ENCODE measurements at regions not wholly inside any gene's neighbourhood (a gene's known extent, or its start where the extent isn't known, plus 50 kb on each side); places are given as distances from the start of the nearest gene placed in this dataset.

DNA sequence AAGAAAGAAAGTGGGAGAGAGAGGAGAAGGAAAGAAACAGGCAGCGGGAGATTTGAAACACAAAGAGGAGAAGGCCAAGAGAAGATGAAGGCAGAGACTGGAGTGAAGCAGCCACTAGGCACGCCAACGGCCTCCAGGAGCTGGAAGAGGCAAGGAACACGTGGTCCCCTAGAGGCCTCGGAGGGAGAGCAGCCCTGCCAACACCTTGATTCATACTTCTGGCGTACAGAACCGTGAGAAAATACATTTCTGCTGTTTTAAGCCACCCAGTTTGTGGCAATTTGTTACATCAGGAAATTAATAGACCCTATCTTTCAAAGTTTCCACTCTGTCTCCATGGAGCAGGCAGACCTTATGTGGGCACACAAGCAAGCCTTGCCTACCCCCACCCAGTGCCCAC lies 133.4 kb downstream of the ACTL7B start:
- no peaks in the 10 kb centered on the region for H3K36me3 Mint-ChIP-seq (ENCODE audit: insufficient read depth, unreplicated experiment)
- H3K4me1 Mint-ChIP-seq (ENCODE audit: low read depth, unreplicated experiment) = no peaks in the 10 kb centered on the region
- CTCF ChIA-PET = no interaction called here
- no peak overlapping the region for H3K4me3 Mint-ChIP-seq (ENCODE audit: unreplicated experiment)
- peaks cover 7% of the 10 kb centered on the region for H3K9me3 Mint-ChIP-seq (ENCODE audit: unreplicated experiment)
- BruUV-seq (replicated peaks) = no TSS peak
- peaks cover 3% of the 10 kb centered on the region for H3K27me3 Mint-ChIP-seq (ENCODE audit: insufficient read depth, unreplicated experiment)
- Histone ChIP-seq H3K9me3 (no peaks in the 10 kb centered on the region), H3K36me3 (ENCODE audit: control insufficient read depth, insufficient read depth, low read length) (no peaks in the 10 kb centered on the region), H3K4me1 (no peaks in the 10 kb centered on the region), H3K4me3 (ENCODE audit: low read depth, low read length) (no peak overlapping the region), H3K27me3 (replicated peaks; ENCODE audit: control insufficient read depth, insufficient read depth, low read length) (no peaks in the 10 kb centered on the region)
- no peak for DNase-seq
- TF ChIP-seq, protein P1, sequence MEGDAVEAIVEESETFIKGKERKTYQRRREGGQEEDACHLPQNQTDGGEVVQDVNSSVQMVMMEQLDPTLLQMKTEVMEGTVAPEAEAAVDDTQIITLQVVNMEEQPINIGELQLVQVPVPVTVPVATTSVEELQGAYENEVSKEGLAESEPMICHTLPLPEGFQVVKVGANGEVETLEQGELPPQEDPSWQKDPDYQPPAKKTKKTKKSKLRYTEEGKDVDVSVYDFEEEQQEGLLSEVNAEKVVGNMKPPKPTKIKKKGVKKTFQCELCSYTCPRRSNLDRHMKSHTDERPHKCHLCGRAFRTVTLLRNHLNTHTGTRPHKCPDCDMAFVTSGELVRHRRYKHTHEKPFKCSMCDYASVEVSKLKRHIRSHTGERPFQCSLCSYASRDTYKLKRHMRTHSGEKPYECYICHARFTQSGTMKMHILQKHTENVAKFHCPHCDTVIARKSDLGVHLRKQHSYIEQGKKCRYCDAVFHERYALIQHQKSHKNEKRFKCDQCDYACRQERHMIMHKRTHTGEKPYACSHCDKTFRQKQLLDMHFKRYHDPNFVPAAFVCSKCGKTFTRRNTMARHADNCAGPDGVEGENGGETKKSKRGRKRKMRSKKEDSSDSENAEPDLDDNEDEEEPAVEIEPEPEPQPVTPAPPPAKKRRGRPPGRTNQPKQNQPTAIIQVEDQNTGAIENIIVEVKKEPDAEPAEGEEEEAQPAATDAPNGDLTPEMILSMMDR (IDR thresholded peaks at IDR 0.05; ENCODE audit: insufficient read depth in 1 of 2, low read depth in 1 of 2, low read length in 1 of 2, severe bottlenecking in 1 of 2, unreplicated experiment in 1 of 2) = no peak
- intact Hi-C loops (cut with micrococcal nuclease; ENCODE audit: unreplicated experiment) = no loop called here
- no peak overlapping the region for H3K27ac Mint-ChIP-seq (ENCODE audit: unreplicated experiment)
- POLR2A ChIA-PET = no interaction called here

DNA sequence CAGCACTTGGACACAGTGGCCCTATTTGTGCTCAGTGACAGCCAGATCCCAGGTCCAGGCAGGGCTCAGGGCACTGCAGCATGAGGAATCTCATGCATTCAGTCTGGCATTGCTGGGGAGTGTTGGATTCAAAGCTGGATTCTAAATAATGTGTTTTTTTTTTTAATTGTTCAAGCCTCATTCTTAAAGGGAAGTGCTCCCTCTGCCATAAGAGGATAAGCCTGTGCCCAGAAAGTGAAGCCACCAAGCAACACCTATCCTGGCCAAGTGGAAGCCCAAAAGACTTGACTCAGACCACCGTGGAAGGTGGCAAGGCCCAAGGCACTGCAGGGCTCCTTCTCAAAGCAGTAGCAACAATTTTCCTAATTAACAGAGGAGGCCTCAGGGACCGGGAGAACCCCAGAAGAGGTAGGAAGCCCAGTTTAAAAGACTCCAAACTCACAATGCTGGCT lies 135.6 kb downstream of the ACTL7B start:
- intact Hi-C loops (cut with micrococcal nuclease; ENCODE audit: unreplicated experiment) = no loop called here
- no TSS peak for BruUV-seq (replicated peaks)
- no peak overlapping the region for H3K27ac Mint-ChIP-seq (ENCODE audit: unreplicated experiment)
- H3K9me3 Mint-ChIP-seq (ENCODE audit: unreplicated experiment) = peaks cover 23% of the 10 kb centered on the region
- ChIA-PET CTCF (no interaction called here), POLR2A (no interaction called here)
- no peak overlapping the region for H3K4me3 Mint-ChIP-seq (ENCODE audit: unreplicated experiment)
- TF ChIP-seq, protein P1 (IDR thresholded peaks at IDR 0.05; ENCODE audit: insufficient read depth in 1 of 2, low read depth in 1 of 2, low read length in 1 of 2, severe bottlenecking in 1 of 2, unreplicated experiment in 1 of 2) = no peak
- Histone ChIP-seq H3K4me1 (no peaks in the 10 kb centered on the region), H3K27me3 (replicated peaks; ENCODE audit: control insufficient read depth, insufficient read depth, low read length) (no peaks in the 10 kb centered on the region), H3K36me3 (ENCODE audit: control insufficient read depth, insufficient read depth, low read length) (no peaks in the 10 kb centered on the region), H3K4me3 (ENCODE audit: low read depth, low read length) (no peak overlapping the region), H3K9me3 (no peaks in the 10 kb centered on the region)
- H3K4me1 Mint-ChIP-seq (ENCODE audit: low read depth, unreplicated experiment) = no peaks in the 10 kb centered on the region
- H3K27me3 Mint-ChIP-seq (ENCODE audit: insufficient read depth, unreplicated experiment) = peaks cover under 1% of the 10 kb centered on the region
- no peaks in the 10 kb centered on the region for H3K36me3 Mint-ChIP-seq (ENCODE audit: insufficient read depth, unreplicated experiment)
- DNase-seq = no peak

DNA sequence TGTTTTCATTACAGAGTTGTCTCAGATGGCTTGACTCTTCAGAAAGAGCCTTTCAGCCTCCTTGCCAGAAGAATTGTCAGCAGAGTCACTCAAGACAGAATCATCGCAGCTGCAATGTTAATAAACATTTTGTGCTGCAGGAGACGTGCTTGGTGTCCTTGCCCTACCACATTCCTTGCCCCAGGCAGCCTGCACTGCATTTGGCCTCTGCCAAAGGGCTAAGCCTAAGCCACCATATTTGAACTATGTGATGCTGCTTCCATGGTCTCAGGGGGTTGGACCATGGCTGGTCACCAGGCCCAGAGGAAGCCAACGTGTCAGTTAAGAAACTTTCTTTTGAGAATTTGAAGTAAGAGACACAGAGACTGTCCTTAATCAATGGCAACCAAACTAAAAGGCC lies 145.4 kb downstream of the ACTL7B start:
- peaks cover 21% of the 10 kb centered on the region for H3K9me3 Mint-ChIP-seq (ENCODE audit: unreplicated experiment)
- H3K36me3 Mint-ChIP-seq (ENCODE audit: insufficient read depth, unreplicated experiment) = no peaks in the 10 kb centered on the region
- no peak overlapping the region for H3K4me3 Mint-ChIP-seq (ENCODE audit: unreplicated experiment)
- CTCF ChIA-PET = no interaction called here
- no peak for DNase-seq
- intact Hi-C loops (cut with micrococcal nuclease; ENCODE audit: unreplicated experiment) = no loop called here
- Histone ChIP-seq H3K36me3 (ENCODE audit: control insufficient read depth, insufficient read depth, low read length) (no peaks in the 10 kb centered on the region), H3K27me3 (replicated peaks; ENCODE audit: control insufficient read depth, insufficient read depth, low read length) (no peaks in the 10 kb centered on the region), H3K9me3 (no peaks in the 10 kb centered on the region), H3K4me1 (no peaks in the 10 kb centered on the region), H3K4me3 (ENCODE audit: low read depth, low read length) (no peak overlapping the region)
- TF ChIP-seq, protein P1 (IDR thresholded peaks at IDR 0.05; ENCODE audit: insufficient read depth in 1 of 2, low read depth in 1 of 2, low read length in 1 of 2, severe bottlenecking in 1 of 2, unreplicated experiment in 1 of 2) = no peak
- no TSS peak for BruUV-seq (replicated peaks)
- no peak overlapping the region for H3K27ac Mint-ChIP-seq (ENCODE audit: unreplicated experiment)
- H3K4me1 Mint-ChIP-seq (ENCODE audit: low read depth, unreplicated experiment) = no peaks in the 10 kb centered on the region
- peaks cover 14% of the 10 kb centered on the region for H3K27me3 Mint-ChIP-seq (ENCODE audit: insufficient read depth, unreplicated experiment)
- POLR2A ChIA-PET = no interaction called here

All from Caco-2 (cell line).